Neutrophil (primary cell): ENCODE measurements at regions not wholly inside any gene's neighbourhood (a gene's known extent, or its start where the extent isn't known, plus 50 kb on each side); places are given as distances from the start of the nearest gene placed in this dataset.

Source experiments
- H3K27ac ChIP-seq: fragments of 200-600 bp; sonication (generic); 2 replicates; pipeline ENCODE4 v1.5.1; 2016; ENCODE audit warnings: mild to moderate bottlenecking, moderate library complexity
- H3K27me3 ChIP-seq: fragments of 200-600 bp; sonication (generic); 2 replicates; pipeline ENCODE4 v1.6.0; 2016; ENCODE audit warnings: mild to moderate bottlenecking
- H3K36me3 ChIP-seq: fragments of 200-600 bp; sonication (generic); 2 replicates; pipeline ENCODE4 v1.5.1; 2017
- H3K4me1 ChIP-seq, 2 experiments: fragments of 200-600 bp in 1 of 2; sonication (generic) in 1 of 2; 1 replicate in 1 of 2; 2 replicates in 1 of 2; pipeline versions ENCODE4 v1.5.1 to v1.6.1; 2013 to 2016; ENCODE audit warnings: low read depth in 1 of 2, low read length in 1 of 2, mild to moderate bottlenecking in 1 of 2, moderate library complexity in 1 of 2; ENCODE audit not compliant: control insufficient read depth in 1 of 2, insufficient read depth in 1 of 2
- H3K4me3 ChIP-seq, 2 experiments: fragments of 200-600 bp in 1 of 2; sonication (generic) in 1 of 2; 1 replicate in 1 of 2; 2 replicates in 1 of 2; pipeline ENCODE4 v1.5.1; 2013 to 2016; ENCODE audit warnings: low read depth in 1 of 2, low read length in 1 of 2, mild to moderate bottlenecking in 1 of 2, moderate library complexity in 1 of 2
- H3K9me3 ChIP-seq: fragments of 200-600 bp; sonication (generic); 2 replicates; pipeline ENCODE4 v1.5.1; 2016
- TF ChIP-seq, protein P1 (sequence below): fragments of 200-600 bp; sonication (generic); IDR thresholded peaks from 2 replicates; pipeline ENCODE4 v1.5.1; 2016; ENCODE audit warnings: antibody characterized with exemption

DNA sequence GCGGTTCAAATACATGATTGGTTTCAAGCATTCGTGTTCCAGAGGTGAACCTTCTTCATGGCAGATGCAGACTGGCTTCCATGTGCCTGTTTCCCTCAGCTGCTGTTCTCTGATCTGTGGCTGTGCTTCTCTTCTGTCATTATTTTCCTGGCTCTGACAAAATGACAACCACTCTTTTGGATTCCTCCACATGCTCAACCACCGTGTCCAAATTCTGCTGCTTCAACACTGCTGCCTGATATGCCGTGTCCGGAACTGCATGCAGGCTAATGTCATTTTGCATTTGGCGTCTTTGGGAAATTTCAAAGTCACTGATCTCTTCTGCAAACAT is 368.7 kb upstream of the ZNF608 start:
- TF ChIP-seq, protein P1, sequence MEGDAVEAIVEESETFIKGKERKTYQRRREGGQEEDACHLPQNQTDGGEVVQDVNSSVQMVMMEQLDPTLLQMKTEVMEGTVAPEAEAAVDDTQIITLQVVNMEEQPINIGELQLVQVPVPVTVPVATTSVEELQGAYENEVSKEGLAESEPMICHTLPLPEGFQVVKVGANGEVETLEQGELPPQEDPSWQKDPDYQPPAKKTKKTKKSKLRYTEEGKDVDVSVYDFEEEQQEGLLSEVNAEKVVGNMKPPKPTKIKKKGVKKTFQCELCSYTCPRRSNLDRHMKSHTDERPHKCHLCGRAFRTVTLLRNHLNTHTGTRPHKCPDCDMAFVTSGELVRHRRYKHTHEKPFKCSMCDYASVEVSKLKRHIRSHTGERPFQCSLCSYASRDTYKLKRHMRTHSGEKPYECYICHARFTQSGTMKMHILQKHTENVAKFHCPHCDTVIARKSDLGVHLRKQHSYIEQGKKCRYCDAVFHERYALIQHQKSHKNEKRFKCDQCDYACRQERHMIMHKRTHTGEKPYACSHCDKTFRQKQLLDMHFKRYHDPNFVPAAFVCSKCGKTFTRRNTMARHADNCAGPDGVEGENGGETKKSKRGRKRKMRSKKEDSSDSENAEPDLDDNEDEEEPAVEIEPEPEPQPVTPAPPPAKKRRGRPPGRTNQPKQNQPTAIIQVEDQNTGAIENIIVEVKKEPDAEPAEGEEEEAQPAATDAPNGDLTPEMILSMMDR, result no peak
- H3K4me1 ChIP-seq, result no peaks in the 10 kb centered on the region
- no peaks in the 10 kb centered on the region for H3K9me3 ChIP-seq
- H3K4me3 ChIP-seq, result no peak overlapping the region
- no peaks in the 10 kb centered on the region for H3K36me3 ChIP-seq
- H3K27me3 ChIP-seq, result no peaks in the 10 kb centered on the region
- no peak overlapping the region for H3K27ac ChIP-seq

DNA sequence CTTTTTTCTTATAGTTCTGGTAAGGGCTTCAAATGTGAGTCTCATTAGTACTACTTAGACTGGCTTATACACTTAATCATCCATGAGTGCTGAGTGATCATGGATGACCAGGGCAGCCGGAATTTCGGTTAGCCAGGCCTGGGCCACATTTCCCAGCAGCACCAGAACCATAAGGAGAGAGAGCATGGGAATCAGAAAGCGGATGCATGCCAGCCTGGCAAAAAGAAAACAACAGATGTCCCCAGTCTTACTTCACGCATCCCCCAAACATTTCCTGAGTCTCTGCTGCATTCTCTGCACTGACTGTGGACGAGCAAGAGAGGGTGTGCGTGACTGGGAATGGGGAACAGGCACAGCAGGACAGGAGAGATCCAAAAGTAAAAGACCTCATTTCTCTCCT is 371.1 kb upstream of the ZNF608 start:
- TF ChIP-seq, protein P1, result no peak
- no peaks in the 10 kb centered on the region for H3K36me3 ChIP-seq
- H3K27ac ChIP-seq, result no peak overlapping the region
- H3K4me1 ChIP-seq, result no peaks in the 10 kb centered on the region
- no peak overlapping the region for H3K4me3 ChIP-seq
- H3K9me3 ChIP-seq, result no peaks in the 10 kb centered on the region
- H3K27me3 ChIP-seq, result no peaks in the 10 kb centered on the region

DNA sequence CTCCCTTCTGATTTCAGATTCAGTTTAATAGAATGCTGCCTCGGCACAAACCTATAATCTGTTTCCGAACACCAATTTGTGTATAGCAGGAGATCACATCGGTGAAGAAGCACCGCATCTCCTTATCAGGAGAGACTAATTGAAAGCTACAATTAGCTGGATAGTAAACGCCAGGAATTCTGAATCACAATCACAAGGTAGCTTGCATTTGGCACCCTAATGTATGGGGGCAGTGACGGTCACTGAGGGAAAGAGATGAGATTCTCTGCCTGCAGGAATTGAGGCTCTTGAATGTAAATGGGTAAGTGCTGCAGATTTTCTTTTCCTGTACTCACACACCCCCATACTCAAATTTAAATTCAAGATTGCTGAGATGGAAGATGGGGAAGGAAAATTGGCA is 373.6 kb upstream of the ZNF608 start:
- TF ChIP-seq, protein P1, result no peak
- Histone ChIP-seq H3K27ac (no peak overlapping the region), H3K27me3 (no peaks in the 10 kb centered on the region), H3K36me3 (no peaks in the 10 kb centered on the region), H3K9me3 (no peaks in the 10 kb centered on the region), H3K4me1 (no peaks in the 10 kb centered on the region), H3K4me3 (no peak overlapping the region)

DNA sequence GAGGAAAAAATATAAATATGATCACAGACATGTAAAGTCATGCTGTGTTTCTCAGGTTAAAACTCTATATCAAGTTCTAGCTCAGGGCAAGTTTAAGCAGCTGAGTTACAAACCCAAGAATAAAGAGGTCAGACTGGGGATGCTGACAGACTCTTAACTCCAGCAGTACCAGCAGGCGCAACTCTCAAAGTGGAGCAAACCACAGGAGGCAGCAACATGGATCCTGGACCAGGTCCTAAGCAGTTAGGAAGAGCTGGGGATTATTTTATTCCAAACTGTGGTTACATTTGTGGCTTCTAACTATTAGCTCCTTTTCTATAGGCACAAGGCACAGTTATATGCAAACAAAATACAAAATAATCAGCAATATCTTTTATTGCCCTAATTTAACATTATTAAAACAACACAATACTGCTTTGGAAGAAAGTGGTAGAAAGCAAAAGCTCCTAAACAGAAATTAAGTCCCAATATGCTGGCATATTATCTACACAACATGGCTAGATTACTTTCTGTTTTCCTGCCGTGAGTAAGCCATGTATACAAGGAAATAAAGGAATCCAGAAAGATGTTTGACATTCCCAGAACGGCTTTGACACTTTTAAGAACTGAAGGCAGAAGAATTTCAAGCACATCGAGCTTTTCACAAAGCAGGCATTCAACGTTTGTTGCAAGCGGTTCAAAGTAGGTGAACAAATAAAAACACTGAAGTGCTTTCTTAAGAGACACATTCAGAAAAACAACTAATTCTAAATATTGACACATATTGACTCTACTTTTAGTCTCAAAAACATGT is 378.8 kb upstream of the ZNF608 start:
- no peak overlapping the region for H3K27ac ChIP-seq
- H3K9me3 ChIP-seq, result no peaks in the 10 kb centered on the region
- no peaks in the 10 kb centered on the region for H3K4me1 ChIP-seq
- TF ChIP-seq, protein P1, result no peak
- no peak overlapping the region for H3K4me3 ChIP-seq
- H3K36me3 ChIP-seq, result no peaks in the 10 kb centered on the region
- H3K27me3 ChIP-seq, result no peaks in the 10 kb centered on the region

DNA sequence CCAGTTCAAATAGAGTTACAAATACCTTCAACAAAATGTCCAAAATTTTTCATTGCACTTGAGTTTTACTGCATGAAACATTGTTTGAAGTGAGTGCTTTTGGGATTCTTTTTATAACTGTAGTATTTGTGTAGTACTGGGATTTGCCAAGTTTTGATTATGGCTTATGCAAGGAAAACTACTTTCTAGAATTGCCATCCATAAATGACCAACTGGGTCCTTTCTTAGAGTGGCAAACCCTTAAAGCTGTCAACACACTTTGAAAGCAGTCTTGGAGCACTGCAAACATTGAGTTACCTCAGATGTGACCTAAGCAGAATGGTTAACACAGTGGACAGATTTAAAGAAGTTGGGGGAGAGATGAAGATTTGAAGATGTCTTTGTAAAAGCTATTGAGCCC is 379.6 kb upstream of the ZNF608 start:
- Histone ChIP-seq H3K27me3 (no peaks in the 10 kb centered on the region), H3K9me3 (no peaks in the 10 kb centered on the region), H3K4me1 (no peaks in the 10 kb centered on the region), H3K27ac (no peak overlapping the region), H3K36me3 (no peaks in the 10 kb centered on the region), H3K4me3 (no peak overlapping the region)
- TF ChIP-seq, protein P1, result no peak
